Glomerular visceral epithelial cell (primary cell): ENCODE measurements at regions not wholly inside any gene's neighbourhood (a gene's known extent, or its start where the extent isn't known, plus 50 kb on each side); places are given as distances from the start of the nearest gene placed in this dataset.

ENCODE experiments used
- DNase-seq: peaks from one replicate; pipeline ENCODE4 v3.0.0-alpha.2; 2016; ENCODE audit errors: extremely low spot score

DNA sequence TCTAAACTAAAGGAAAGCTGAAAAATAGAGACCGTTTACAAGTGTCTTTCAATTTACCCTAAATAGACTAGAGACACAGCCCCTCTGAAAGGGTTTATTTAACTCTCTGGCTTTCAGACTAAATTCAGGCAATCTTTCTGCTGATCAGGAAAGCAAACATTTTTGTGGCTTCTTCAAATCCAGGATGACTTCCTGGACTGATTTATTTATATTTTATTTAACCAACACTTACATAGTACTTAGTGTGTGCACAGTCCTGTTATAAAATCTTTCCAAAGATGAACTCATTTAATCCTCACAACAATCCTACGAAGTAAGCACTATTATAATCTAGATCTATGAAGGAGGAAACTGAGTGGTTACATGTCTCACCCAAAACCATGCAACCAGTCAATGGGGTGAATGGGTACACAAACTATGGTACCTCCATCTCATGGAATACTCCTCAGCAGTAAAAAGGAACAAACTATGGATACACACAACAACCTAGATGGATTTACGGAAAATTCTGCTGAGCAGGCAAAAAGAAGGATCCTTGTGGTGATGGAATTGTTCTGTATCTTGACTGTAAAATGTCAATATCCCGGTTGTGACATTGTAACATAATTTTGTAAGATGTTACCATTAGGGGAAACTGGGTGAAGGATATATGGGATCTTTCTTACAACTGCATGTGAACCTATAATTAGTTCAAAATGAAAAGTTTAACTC, 64.1 kb upstream of the MAMLD1 start:
- no peak for DNase-seq

DNA sequence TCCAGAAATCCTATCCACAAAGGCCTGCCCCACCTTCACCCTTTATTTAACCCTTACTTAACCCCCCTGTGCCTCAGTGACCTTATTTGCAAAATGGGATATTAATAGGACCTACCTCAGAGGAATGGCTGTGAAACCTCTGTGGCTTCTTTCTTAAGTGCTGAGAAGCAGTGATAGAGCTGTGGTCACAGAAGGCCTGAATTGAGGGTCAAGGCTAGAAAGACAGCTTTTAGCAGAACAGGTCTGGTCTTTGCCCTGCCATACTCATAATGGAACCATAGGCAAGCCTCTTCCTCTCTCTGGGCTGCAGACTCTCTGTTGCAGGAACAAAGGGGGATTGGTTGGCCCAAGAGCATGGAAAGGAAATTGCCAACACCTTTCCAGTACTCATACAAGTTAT, 63.5 kb upstream of the MAMLD1 start:
- DNase-seq, result no peak

DNA sequence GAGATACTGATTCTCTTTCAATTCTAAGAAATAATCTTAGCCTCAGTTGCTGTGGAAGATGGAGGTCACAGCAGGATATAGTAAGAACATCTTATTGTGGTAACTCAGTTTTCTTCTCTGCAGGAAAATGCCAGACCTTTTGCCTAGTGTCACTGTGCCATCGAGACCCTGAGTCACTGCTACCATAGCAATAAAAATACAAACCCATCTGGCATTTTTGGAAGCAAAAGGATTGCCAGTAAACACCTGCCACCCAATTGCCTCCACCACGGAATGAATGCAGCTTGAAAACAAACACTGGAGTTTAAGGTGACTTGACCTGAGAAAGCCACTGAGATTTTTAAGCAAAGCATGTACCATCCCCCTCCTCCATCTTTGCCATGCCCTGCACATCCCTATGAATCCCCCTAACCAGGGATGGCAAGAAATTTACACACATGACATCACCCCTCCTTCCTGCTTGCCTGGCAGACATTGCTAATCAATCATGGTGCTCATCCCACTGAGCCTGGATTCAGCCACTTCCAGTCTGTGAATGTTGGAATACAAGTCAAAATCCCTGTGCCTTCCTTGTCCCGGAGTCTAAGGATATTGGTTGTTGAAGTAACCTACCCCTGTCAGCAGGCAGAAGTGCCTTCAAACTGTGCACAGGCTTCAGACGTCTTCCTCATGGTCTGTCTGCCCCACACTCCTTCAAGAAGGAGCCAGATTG, 59.6 kb upstream of the MAMLD1 start:
- DNase-seq, result no peak

DNA sequence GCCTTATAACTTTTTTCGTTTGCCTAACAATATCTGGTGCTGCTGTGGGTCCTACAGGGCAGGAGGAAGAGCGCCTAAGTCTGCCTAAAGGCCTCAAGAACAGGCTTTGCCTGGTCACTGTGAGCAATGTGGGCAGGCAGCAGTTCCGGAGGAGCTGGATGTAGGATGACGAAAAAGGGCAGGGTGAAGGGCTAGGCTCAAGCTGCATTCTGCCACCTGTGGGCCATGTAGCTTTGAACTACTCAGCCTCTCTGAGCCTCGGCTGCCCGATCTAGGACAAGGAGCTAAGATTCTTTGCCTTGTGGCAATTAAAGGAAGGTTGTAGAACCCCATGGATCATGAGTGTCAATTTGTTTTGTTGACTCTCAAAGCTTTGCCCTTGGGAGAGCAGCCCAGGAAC, 57.1 kb upstream of the MAMLD1 start:
- no peak for DNase-seq

- no peak for DNase-seq
These were observed 55.1 kb upstream of the MAMLD1 start for GRCh38 chrX:150308041-150308440.

- peak; percentile 5 for DNase-seq
These were observed 54.5 kb upstream of the MAMLD1 start for GRCh38 chrX:150308532-150309157.

DNA sequence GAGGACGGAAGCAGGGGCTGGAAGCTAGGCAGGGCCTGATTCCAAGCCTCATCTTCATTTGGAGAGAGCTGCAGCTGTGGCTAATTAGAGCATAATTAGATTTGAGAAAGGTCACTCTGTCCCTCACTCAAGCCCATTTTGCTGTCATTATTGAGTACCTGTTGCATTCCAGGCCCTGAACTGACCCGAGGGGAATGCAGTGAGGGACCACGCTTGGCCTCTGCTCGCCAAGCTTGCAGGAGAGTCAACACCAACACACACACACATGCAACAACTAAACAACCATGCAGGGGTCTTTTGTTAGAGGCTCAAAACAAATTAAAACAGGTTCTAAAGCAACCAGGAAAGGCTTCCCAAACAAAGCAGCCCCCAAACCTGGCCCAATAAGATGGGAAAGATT, 52.7 kb upstream of the MAMLD1 start:
- DNase-seq, result no peak

GRCh38 chrX:150310881-150311280, 52.2 kb upstream of the MAMLD1 start:
- DNase-seq, result no peak

GRCh38 chrX:150312931-150313330, 50.2 kb upstream of the MAMLD1 start:
- DNase-seq, result no peak
